Ascending aorta (tissue), 2 donors: ENCODE measurements at regions not wholly inside any gene's neighbourhood (a gene's known extent, or its start where the extent isn't known, plus 50 kb on each side); places are given as distances from the start of the nearest gene placed in this dataset.

ENCODE experiments used
- DNase-seq, 2 donors: peaks; one replicate each; pipeline ENCODE4 v3.0.0-alpha.2; 2019; ENCODE audit warnings: low spot score in 2 of 2
- H3K27ac ChIP-seq, 2 donors: fragments of 200-600 bp; sonication (generic); one replicate each; pipeline ENCODE4 v1.5.1; 2016 to 2017; ENCODE audit warnings: mild to moderate bottlenecking in 1 of 2
- H3K27me3 ChIP-seq: fragments of 200-600 bp; sonication (generic); one replicate; pipeline ENCODE4 v1.5.1; 2017
- H3K36me3 ChIP-seq, 2 donors: fragments of 200-600 bp; sonication (generic); one replicate each; pipeline ENCODE4 v1.5.1; 2016
- H3K4me1 ChIP-seq, 2 donors: fragments of 200-600 bp; sonication (generic); one replicate each; pipeline ENCODE4 v1.5.1; 2016 to 2017; ENCODE audit warnings: mild to moderate bottlenecking in 1 of 2
- H3K4me3 ChIP-seq, 2 donors: fragments of 200-600 bp; sonication (generic); one replicate each; pipeline ENCODE4 v1.5.1; 2016 to 2017; ENCODE audit warnings: mild to moderate bottlenecking in 1 of 2
- H3K9me3 ChIP-seq, 2 donors: fragments of 200-600 bp; sonication (generic); one replicate each; pipeline ENCODE4 v1.5.1; 2016
- CTCF ChIP-seq, 3 experiments: fragments of 200-600 bp in 2 of 3; fragments of 450-650 bp in 1 of 3; sonication (generic) in 2 of 3; IDR thresholded peaks; one replicate each; pipeline ENCODE4 v1.5.1; 2016 to 2019; ENCODE audit warnings: antibody characterized with exemption in 3 of 3, mild to moderate bottlenecking in 1 of 3, moderate library complexity in 1 of 3
- intact Hi-C: fragments of 100-400 bp; cut with DNase I; formaldehyde crosslinking; loops from one replicate; pipeline ENCODE4 v1.15.1; 2023

GRCh38 chr9:16182784-16183183 lies 629.9 kb downstream of the CCDC171 start:
- no peak overlapping the region for H3K27ac ChIP-seq
- no peaks in the 10 kb centered on the region for H3K27me3 ChIP-seq
- no peaks in the 10 kb centered on the region for H3K4me1 ChIP-seq
- no peak overlapping the region for H3K4me3 ChIP-seq
- TF ChIP-seq CTCF (IDR thresholded peaks at IDR 0.05), result no peak
- H3K36me3 ChIP-seq, result no peaks in the 10 kb centered on the region
- intact Hi-C loops, result no loop called here
- DNase-seq, result no peak
- H3K9me3 ChIP-seq, result no peaks in the 10 kb centered on the region

- Histone ChIP-seq H3K9me3 (no peaks in the 10 kb centered on the region), H3K27ac (no peak overlapping the region), H3K27me3 (no peaks in the 10 kb centered on the region), H3K4me3 (no peak overlapping the region), H3K36me3 (no peaks in the 10 kb centered on the region), H3K4me1 (no peaks in the 10 kb centered on the region)
- TF ChIP-seq CTCF (IDR thresholded peaks at IDR 0.05), result no peak
- intact Hi-C loops, result no loop called here
- no peak for DNase-seq
Measured at GRCh38 chr9:16184964-16185646, 632.3 kb downstream of the CCDC171 start.

GRCh38 chr9:16191191-16191590 lies 638.3 kb downstream of the CCDC171 start:
- Histone ChIP-seq H3K4me1 (peaks cover 0 to 7% of the 10 kb centered on the region in 2 donors), H3K36me3 (no peaks in the 10 kb centered on the region), H3K27ac (no peak overlapping the region), H3K9me3 (no peaks in the 10 kb centered on the region), H3K27me3 (no peaks in the 10 kb centered on the region), H3K4me3 (no peak overlapping the region)
- intact Hi-C loops, result loop anchor here (5.0 kb wide), 1 partner anchor 436 kb away; no protein-coding TSS in a partner anchor
- DNase-seq, result no peak
- TF ChIP-seq CTCF (IDR thresholded peaks at IDR 0.05), result no peak

GRCh38 chr9:16191691-16192402 lies 639.0 kb downstream of the CCDC171 start:
- Histone ChIP-seq H3K9me3 (no peaks in the 10 kb centered on the region), H3K36me3 (no peaks in the 10 kb centered on the region), H3K27me3 (no peaks in the 10 kb centered on the region), H3K4me3 (peak overlapping the region; percentile 22 to 35), H3K4me1 (peaks cover 0 to 13% of the 10 kb centered on the region in 2 donors), H3K27ac (no peak overlapping the region)
- intact Hi-C loops, result loop anchor here (2.0 to 5.0 kb wide), 2 partner anchors 21 to 435 kb away; no protein-coding TSS in a partner anchor
- TF ChIP-seq CTCF (IDR thresholded peaks at IDR 0.05), result peak; percentile 68 to 82 (median 81)
- DNase-seq, result peak in 1 of 2 donors; percentile 83

GRCh38 chr9:16192403-16193017 lies 639.7 kb downstream of the CCDC171 start:
- H3K4me3 ChIP-seq, result peak overlapping the region; percentile 22 to 35
- no peak overlapping the region for H3K27ac ChIP-seq
- no peaks in the 10 kb centered on the region for H3K9me3 ChIP-seq

More at GRCh38 chr9:16192403-16193017, 639.7 kb downstream of the CCDC171 start:
- no peaks in the 10 kb centered on the region for H3K36me3 ChIP-seq
- no peaks in the 10 kb centered on the region for H3K27me3 ChIP-seq
- intact Hi-C loops, result loop anchor here (2.0 to 5.0 kb wide), 2 partner anchors 20 to 435 kb away; no protein-coding TSS in a partner anchor
- DNase-seq, result no peak
- TF ChIP-seq CTCF (IDR thresholded peaks at IDR 0.05), result no peak
- peaks cover 0 to 18% of the 10 kb centered on the region in 2 donors for H3K4me1 ChIP-seq
